Epidermal melanocyte (primary cell): ENCODE measurements at regions not wholly inside any gene's neighbourhood (a gene's known extent, or its start where the extent isn't known, plus 50 kb on each side); places are given as distances from the start of the nearest gene placed in this dataset.
A peak's percentile ranks its signal among the peaks of the same experiment; 100 is the strongest.

Experiments used
- DNase-seq: peaks from one replicate; pipeline ENCODE4 v3.0.0; 2011; ENCODE audit warnings: low spot score; ENCODE audit not compliant: insufficient read length

DNA sequence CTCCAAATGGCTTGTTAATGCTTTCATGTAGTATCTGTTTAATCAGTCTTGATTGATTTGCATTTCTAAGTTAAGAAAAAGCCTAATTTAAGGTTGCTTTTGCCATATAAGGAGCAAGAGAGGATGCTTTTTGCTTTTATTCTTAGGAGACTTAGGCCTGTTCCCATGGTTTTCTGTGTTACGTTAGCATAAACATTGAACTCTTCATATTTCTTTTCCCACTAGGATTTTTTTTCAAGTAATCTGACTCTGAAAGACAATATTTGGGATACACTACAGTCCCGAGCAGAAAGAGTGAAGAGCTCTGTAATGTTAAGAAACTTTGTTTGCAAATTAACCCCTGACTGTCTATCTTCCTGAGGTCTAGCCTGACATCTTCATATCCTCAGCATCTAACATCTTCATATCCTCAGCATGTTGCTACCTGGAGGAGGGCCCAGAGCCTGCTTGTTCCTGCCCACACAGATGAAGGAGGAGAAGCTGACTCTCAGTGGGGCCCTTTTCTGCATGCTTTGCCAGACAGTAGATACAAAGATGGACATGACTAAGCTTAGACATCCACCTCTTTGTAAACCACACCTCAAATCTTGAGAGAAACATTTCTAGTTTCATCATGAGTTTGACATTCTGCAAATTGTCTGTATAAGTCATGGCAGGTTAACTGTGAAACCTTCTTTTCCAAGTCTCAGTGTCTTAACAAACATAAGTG, 86.2 kb upstream of the COL6A5 start:
- DNase-seq, result no peak

DNA sequence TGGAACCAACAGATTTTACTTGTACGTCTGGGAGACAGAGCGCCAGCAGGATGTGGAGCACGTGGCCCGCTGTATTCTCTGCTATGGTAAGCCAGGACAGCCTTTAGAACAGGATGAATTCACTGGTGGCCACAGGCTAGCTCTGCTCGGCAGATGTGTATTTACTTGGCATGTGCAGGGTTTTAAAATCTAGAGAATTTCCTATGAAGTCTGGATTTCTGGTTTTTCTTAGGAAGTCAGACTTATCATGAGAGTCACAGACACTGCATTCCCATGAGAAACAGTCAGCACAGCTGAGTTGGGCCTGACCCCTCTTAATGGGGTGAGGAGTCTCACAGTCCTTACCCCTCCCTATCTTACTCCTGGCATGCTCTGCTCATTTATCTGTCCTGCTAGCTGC, 84.6 kb upstream of the COL6A5 start:
- no peak for DNase-seq

DNA sequence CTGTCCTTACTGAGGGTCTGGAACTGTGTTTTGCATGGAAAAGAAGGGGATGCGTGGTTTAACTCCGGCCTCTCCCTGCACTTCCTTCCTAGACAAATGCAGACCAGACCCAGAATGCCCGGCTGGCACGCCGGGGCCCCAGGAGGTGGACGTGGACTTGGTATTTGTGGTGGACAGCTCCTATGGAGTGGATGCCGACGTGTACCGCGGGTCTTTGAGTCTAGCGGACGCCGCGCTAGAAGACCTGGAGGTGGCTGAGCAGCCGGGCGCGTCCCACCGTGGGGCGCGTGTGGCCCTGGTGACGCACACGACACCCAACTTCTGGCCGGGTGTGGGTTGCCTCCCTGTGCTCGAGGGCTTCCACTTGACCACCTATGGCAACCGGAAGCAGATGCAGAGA, 81.8 kb upstream of the COL6A5 start:
- DNase-seq, result no peak

DNA sequence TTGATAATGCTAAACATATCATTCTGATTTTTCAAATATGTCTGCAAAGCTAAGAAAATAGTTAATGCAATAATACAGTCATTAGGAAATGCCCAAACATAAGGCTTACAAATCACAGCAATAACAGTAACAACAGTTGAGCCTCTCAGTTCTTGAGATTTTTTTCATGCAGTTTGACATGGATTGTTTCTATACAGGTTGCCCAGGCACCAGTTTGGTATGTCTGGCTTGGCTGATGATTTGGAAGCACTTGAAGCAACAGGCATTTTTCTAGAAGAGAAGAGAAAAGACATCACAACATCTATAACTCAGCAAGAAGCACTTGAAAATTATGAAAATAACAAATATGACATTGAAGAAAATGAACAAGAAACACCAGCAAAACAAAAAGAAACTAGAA, 78.7 kb upstream of the COL6A5 start:
- no peak for DNase-seq

DNA sequence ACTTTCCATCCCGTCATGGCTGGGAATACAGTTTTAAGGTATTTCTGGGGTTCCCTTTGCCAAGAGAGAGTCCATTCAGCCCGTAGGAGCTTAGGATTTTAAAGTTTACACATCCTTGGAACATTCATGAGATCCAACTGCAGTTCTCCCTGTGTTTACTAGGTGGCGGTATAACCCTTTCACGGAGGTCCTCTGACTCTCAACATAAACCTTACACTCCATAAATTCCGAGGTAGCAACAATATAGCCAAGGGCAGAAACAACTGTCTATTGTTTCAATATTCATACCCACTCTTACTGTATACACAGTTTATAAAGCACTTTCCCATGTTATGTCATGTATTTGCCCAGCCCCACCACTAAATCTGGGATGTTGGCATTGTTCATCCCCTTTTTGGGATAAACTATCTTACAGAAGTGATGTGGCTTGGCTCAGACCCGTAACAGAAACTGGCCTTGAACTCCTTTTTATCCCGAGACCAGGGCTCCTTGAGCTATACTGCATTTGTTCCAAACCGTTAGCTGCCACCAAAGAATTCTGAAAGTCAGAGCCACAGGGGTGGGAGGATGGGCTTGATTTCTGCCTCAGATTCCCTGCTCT, 69.2 kb upstream of the COL6A5 start:
- DNase-seq, result peak; percentile 68

DNA sequence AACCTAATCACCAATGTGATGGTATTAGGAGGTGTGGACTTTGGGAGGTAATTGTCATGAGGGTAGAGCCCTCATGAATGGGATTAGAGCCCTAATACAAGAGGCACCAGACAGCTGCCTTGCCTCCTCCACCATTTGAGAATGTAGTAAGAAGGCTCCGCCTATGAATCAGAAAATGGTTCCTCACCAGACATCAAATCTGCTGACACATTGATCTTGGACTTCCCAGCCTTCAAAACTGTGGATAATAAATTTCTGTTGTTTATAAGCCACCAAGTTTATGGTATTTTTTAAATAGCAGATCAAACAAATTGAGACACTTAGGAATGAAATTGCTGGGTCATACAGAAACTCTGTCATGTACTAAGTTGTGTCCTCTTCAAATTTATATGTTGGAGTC, 56.8 kb upstream of the COL6A5 start:
- DNase-seq, result no peak

DNA sequence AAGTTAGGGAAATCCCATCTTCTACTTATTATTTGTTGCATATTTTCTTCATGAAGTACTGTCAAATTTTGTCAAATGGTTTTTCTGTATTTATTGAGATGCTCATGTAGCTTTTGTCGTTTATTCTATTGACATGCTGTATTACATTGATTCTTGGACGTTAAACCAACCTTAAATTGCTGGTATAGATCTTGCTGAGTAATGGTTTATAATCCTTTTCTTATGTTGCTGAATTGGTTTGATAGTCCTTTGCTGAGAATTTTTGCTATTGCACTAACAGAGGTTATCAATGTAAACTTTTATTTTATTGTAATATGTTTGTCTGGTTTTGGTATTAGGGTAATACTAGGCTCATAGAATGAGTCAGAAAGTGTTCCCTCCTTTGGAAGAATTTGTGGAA, 54.3 kb upstream of the COL6A5 start:
- no peak for DNase-seq

DNA sequence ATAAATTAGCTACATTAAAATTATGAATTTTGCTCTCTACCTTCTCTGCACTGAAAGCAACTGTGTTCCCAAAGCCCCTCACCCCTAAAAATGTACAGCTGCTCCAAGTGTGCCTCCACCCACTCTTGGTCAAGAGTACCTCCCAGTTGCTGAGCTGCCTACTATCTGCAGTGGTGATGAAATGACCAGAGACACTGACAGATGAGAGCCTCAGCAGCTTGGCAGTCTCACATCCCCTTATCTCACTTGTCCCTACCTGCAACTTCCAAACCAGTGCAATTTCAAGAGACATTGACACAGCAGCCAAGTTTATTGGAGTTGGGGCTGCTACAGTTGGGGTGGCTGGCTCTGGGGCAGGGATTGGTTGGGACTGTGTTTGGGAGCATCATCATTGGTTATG, 52.2 kb upstream of the COL6A5 start:
- no peak for DNase-seq
